ENCODE measurements at regions not wholly inside any gene's neighbourhood (a gene's known extent, or its start where the extent isn't known, plus 50 kb on each side); places are given as distances from the start of the nearest gene placed in this dataset.
"Not testable (repeated sequence)": the region's sequence is repeated elsewhere in the genome, so short reads cannot be mapped to it uniquely, and the experiment has no call there.

DNA sequence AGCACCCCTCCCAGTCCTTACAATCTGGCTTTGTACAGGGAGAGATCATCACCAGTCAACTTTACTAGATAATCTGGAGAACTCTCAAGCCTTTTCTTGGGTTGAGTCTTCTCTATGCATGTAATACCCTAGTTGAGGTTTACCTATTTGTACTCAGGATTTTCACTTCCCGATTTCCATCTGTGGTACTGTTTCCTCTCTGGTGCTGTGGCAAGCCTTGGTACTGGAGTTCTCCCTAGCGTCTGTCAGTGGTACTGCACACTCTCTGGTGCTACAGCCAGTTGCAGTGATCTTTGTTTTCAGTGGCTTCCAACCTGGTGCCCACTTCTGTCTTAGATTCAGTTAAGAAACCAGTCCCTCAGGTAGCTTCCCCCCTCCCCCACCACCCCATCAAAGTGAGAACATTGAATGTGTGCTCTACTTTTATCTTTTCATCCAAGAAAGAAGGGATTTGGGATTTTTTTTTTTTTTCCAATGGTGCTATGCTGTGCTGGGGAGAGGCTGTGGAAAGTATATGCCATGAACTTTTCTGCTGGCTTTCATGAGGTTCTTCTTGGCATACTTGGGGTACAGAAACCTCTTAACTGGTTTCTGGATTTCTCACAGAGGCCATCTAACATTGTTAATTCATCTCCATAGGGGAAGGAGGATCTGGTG is 69.4 kb upstream of the EVL start:
- peak; percentile 54 for DNase-seq (ENCODE audit: low read depth)

DNA sequence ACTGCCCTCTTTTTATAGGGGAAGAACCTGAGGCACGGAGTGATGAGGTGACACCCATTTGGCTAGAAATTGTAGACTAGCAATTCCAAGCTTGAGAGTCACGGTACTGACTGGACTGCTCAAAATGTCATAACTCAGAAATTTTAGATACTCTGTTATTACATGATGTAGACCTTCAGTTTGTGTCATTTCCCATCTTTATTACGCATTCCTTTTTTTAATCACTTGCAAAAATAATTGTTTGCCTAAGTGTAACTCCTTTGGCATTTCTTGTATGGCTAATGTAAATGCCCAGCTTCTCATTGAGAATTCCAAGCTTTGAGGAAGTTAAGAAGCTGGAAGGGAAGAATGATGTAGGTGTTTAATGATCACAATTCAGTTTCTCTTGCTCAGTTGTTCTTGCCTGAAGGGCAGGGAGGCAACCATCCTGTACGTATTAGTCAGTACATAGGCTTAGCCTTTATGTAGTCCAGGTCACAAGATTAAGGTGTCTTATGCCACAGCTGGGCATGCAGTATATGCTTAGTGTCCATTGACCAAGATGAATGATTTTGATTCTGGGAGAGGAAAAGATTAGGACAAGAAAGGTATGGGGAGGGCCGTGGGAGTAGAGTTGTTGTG is 68.2 kb upstream of the EVL start:
- no peak for DNase-seq (ENCODE audit: low read depth)

- DNase-seq (ENCODE audit: low read depth): not testable (repeated sequence)
Measured at GRCh38 chr14:100000398-100000797, 64.8 kb upstream of the EVL start.

GRCh38 chr14:100004392-100004791 is 60.8 kb upstream of the EVL start:
- no peak for DNase-seq (ENCODE audit: low read depth)

- no peak for DNase-seq (ENCODE audit: low read depth)
Measured at GRCh38 chr14:100007254-100007653, 58.0 kb upstream of the EVL start.

- DNase-seq (ENCODE audit: low read depth): not testable (repeated sequence)
Measured at GRCh38 chr14:100009802-100010201, 55.4 kb upstream of the EVL start.

DNA sequence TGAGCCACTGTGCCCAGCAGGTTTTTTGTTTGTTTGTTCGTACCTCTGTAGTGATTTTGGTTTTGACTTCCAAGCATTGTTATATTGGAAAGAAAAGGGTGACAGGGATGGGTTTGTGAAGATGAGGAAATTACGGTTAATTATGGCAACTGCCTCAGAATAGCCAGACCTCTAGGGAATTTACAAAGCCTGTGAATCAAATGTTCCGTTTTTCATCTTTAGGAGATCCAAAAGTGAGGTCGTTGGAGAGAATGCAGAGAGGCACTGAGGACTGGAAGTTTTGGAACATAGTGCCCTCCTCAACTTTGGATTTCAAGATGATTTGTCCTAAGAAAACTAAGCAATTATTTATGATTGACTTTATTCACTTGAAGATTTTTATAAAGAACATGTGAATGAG is 54.5 kb upstream of the EVL start:
- no peak for DNase-seq (ENCODE audit: low read depth)

GRCh38 chr14:100011628-100012325 is 53.4 kb upstream of the EVL start:
- no peak for DNase-seq (ENCODE audit: low read depth)

DNA sequence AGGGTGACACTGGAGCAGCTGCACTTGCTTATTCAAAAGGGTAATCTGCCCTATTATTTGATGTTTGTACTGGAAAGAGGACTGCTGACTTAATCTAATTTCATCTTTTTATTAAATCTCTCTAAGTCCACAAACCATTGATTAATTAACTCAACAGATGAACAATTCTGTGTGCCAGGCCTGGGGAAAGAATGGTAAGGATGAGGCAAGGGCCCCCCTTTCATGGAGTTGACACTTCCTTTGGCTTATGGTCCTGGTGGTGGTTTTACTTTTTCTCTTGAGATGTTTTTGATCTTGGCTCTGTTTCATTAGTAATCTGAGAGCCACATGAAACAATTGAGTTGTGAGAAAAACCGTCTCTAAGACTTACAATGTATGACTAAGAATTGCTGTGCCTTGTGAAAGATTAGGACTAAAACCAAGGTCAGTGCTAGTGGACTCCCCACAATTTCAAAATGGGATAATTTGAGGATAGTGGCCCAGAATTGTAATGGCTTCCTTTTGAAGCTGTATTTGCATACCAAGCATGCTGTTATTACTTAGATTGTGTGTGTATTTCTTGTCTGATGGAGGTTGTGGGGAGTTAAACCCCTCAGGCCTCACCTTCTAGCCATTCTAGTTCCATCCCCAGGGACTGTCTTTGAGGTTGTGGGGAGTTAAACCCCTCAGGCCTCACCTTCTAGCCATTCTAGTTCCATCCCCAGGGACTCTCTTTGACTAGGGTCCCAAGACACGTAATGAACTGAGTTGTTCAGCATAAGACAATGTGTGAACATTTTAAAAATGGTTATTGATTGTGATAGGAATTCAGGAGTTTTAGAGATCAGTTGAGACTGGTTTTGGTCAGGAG is 52.5 kb upstream of the EVL start:
- no peak for DNase-seq (ENCODE audit: low read depth)

- DNase-seq (ENCODE audit: low read depth): no peak
Measured at GRCh38 chr14:100015251-100015655, 50.0 kb upstream of the EVL start.
